GM12878 (cell line): ENCODE measurements at regions not wholly inside any gene's neighbourhood (a gene's known extent, or its start where the extent isn't known, plus 50 kb on each side); places are given as distances from the start of the nearest gene placed in this dataset.

Experiments used
- ATAC-seq: fragments of 200-7000 bp; cut with Tn5 transposase; 3 replicates; pipeline ENCODE4 v1.9.1; 2020; ENCODE audit warnings: mild to moderate bottlenecking, moderate library complexity
- BruUV-seq: library from RNA; stranded (reverse); fragments of 400-500 nt; replicated peaks from 2 replicates; lab custom pipeline; 2021; lab: Mats Ljungman, UMichigan
- CTCF ChIA-PET: fragments of 300-600 bp; sonication (Branson Sonifier 250); formaldehyde crosslinking; extraction: SDS; loops from one replicate; lab custom pipeline; 2021; ENCODE audit warnings: inconsistent platforms; lab: Yijun Ruan, JAX
- POLR2A ChIA-PET: fragments of 350-600 bp; formaldehyde crosslinking; extraction: SDS; loops from one replicate; lab custom pipeline; 2021; ENCODE audit warnings: inconsistent platforms; lab: Charles Lee
- RAD21 ChIA-PET: fragments of 300-600 bp; sonication (Branson Sonifier 250); formaldehyde crosslinking; loops from one replicate; lab custom pipeline; 2023; ENCODE audit warnings: antibody characterized with exemption; ENCODE audit not compliant: unreplicated experiment; lab: Charles Lee
- SMC1A ChIA-PET: fragments of 300-600 bp; sonication (Branson Sonifier 250); formaldehyde crosslinking; loops from one replicate; lab custom pipeline; 2023; ENCODE audit not compliant: unreplicated experiment, uncharacterized antibody; lab: Charles Lee
- DNase-seq: peaks from one replicate; pipeline ENCODE4 v3.0.0-alpha.2; 2011; ENCODE audit warnings: low read depth, low spot score
- FAIRE-seq: peaks from 3 replicates; lab custom pipeline; 2011; peaks lifted over from hg19 to GRCh38; lab: Jason Lieb, UNC
- H2AFZ ChIP-seq: 2 replicates; pipeline ENCODE4 v1.6.0; 2011; ENCODE audit warnings: low read depth, low read length, control low read depth; ENCODE audit not compliant: control insufficient read depth
- H3K27ac ChIP-seq: 2 replicates; pipeline ENCODE4 v1.5.1; 2011; ENCODE audit warnings: control low read depth; ENCODE audit not compliant: control insufficient read depth, insufficient read depth
- H3K27me3 ChIP-seq, 2 experiments: replicated peaks in 1 of 2; 2 replicates each; pipeline versions ENCODE4 v1.6.0 to v1.6.1; 2011; ENCODE audit warnings: low read length in 1 of 2; ENCODE audit not compliant: control insufficient read depth in 2 of 2, insufficient read depth in 2 of 2
- H3K36me3 ChIP-seq, 2 experiments: 2 replicates each; pipeline ENCODE4 v1.5.1; 2011; ENCODE audit warnings: low read length in 1 of 2; ENCODE audit not compliant: control insufficient read depth in 2 of 2, insufficient read depth in 2 of 2
- H3K4me1 ChIP-seq: 2 replicates; pipeline ENCODE4 v1.6.1; 2011; ENCODE audit warnings: mild to moderate bottlenecking, low read length, moderate library complexity, mixed read lengths; ENCODE audit not compliant: control insufficient read depth, insufficient read depth
- H3K4me2 ChIP-seq: 2 replicates; pipeline ENCODE4 v1.6.0; 2011; ENCODE audit warnings: control low read depth; ENCODE audit not compliant: control insufficient read depth, insufficient read depth
- H3K4me3 ChIP-seq: fragments of 200-600 bp; sonication (generic); 2 replicates; pipeline ENCODE4 v1.5.1; 2016
- H3K79me2 ChIP-seq: 2 replicates; pipeline ENCODE4 v1.6.0; 2011; ENCODE audit warnings: low read length; ENCODE audit not compliant: control insufficient read depth, insufficient read depth
- H3K9ac ChIP-seq: 2 replicates; pipeline ENCODE4 v1.8.0; 2011; ENCODE audit warnings: low read length, control low read depth, mixed read lengths; ENCODE audit not compliant: control insufficient read depth, insufficient read depth
- H3K9me3 ChIP-seq: replicated peaks from 3 replicates; pipeline ENCODE4 v1.5.1; 2011; ENCODE audit warnings: mild to moderate bottlenecking, low read length; ENCODE audit not compliant: control insufficient read depth, insufficient read depth
- H4K20me1 ChIP-seq: 2 replicates; pipeline ENCODE4 v1.6.0; 2011; ENCODE audit not compliant: control insufficient read depth, insufficient read depth
- CEBPB ChIP-seq, 2 experiments: fragments of 150-350 bp in 1 of 2; IDR thresholded peaks; 2 replicates each; pipeline ENCODE4 v1.6.1; 2012 to 2014; ENCODE audit warnings: low read depth in 2 of 2, low read length in 2 of 2, borderline replicate concordance in 1 of 2, inconsistent platforms in 1 of 2
- CREB1 ChIP-seq: IDR thresholded peaks from 2 replicates; pipeline ENCODE4 v1.6.1; 2012; ENCODE audit warnings: low read depth, mild to moderate bottlenecking, inconsistent platforms
- MYC ChIP-seq: IDR thresholded peaks from 2 replicates; pipeline ENCODE4 v1.6.1; 2011; ENCODE audit warnings: mild to moderate bottlenecking, low read length, moderate library complexity, inconsistent platforms; ENCODE audit not compliant: insufficient read depth, insufficient replicate concordance, insufficient read length, severe bottlenecking
- RCOR1 ChIP-seq: conservative IDR thresholded peaks from 2 replicates; pipeline ENCODE4 v1.6.1; 2012; ENCODE audit warnings: low read depth, low read length, improper control_type of control experiment
- SRF ChIP-seq, 2 experiments: IDR thresholded peaks; 2 replicates each; pipeline ENCODE4 v1.6.1; 2011; ENCODE audit warnings: low read depth in 2 of 2, low read length in 2 of 2, mild to moderate bottlenecking in 1 of 2, moderate library complexity in 1 of 2
- STAT1 ChIP-seq: fragments of 450-650 bp; conservative IDR thresholded peaks from 2 replicates; pipeline ENCODE4 v1.6.1; 2014; ENCODE audit warnings: antibody characterized with exemption, mild to moderate bottlenecking
- TARDBP ChIP-seq: IDR thresholded peaks from 2 replicates; pipeline ENCODE4 v1.6.1; 2016; ENCODE audit warnings: borderline replicate concordance
- YY1 ChIP-seq: IDR thresholded peaks from 2 replicates; pipeline ENCODE4 v1.6.1; 2011; ENCODE audit warnings: low read depth, mild to moderate bottlenecking, low read length
- ZNF207 ChIP-seq: fragments of 450-650 bp; IDR thresholded peaks from 2 replicates; pipeline ENCODE4 v1.6.1; 2014; ENCODE audit warnings: antibody characterized with exemption, mild to moderate bottlenecking, borderline replicate concordance
- ZSCAN29 ChIP-seq: fragments of 450-650 bp; IDR thresholded peaks from 2 replicates; pipeline ENCODE4 v1.6.1; 2017; ENCODE audit warnings: mild to moderate bottlenecking, moderate library complexity
- WGBS: methylation state at CpG from one replicate; pipeline ENCODE4 v1.1.6; 2016; ENCODE audit warnings: low lambda C conversion rate; ENCODE audit not compliant: insufficient replicate concordance, insufficient coverage; ENCODE audit errors: missing lambda C conversion rate; 5-methylcytosine and 5-hydroxymethylcytosine counted together
- in situ Hi-C: fragments of 300-500 bp; cut with MboI; formaldehyde crosslinking; loops from 9 replicates; pipeline ENCODE4 v1.14.3; 2018; ENCODE audit warnings: mixed read lengths
- intact Hi-C: fragments of 100-400 bp; cut with micrococcal nuclease; formaldehyde crosslinking; loops from one replicate; pipeline ENCODE4 v1.14.2; 2022; ENCODE audit not compliant: unreplicated experiment
- TF ChIP-seq, protein P1 (sequence below): fragments of 450-650 bp; formaldehyde crosslinking; IDR thresholded peaks from 2 replicates; pipeline ENCODE4 v1.4.0; 2020; ENCODE audit warnings: mild to moderate bottlenecking, moderate library complexity
- TF ChIP-seq, protein P2 (sequence below): fragments of 450-650 bp; IDR thresholded peaks from 2 replicates; pipeline ENCODE4 v1.6.1; 2017; ENCODE audit warnings: mild to moderate bottlenecking, low read depth, inconsistent platforms; ENCODE audit not compliant: poor library complexity, severe bottlenecking
- TF ChIP-seq, protein P3 (sequence below): fragments of 450-650 bp; IDR thresholded peaks from 2 replicates; pipeline ENCODE4 v1.6.1; 2016; ENCODE audit warnings: mild to moderate bottlenecking

DNA sequence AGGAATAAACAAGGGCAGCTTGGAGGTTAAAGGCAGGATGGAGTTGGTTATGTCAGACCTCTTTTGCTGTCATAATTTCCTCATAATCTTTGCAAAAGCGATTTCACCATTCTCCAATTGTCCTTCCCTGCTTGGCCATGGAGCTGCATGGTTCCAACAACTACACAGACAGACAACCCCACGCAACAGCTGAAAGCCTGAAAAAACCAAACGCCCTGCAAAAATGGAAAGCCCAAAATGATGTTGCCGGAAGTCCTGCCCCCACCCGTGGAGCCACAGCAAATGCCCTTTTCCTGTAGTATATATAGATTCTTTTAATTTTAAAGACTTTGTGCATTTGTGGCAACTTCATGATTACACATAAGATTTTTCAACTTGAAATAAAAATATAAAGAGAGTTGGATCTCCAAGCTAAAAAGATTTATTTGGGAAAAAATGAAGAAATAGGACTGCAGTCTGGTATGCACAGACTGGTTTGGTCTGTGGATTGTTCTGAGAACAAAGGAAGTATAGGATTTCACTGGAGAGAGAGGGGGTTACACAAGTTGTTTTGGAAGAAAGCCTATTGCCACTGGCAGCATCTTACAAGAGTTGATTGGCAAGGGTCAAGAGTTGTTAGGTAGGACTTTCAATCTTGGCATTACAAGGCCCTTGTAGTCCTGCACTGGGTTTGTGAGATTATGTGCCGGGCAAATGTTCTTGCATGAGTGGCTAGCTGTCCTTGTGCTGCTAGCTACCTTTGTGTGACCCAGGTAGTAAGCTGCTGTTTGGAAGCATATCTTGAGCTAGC is 190.0 kb downstream of the C6orf118 start (continued):
- TF ChIP-seq, protein P1, sequence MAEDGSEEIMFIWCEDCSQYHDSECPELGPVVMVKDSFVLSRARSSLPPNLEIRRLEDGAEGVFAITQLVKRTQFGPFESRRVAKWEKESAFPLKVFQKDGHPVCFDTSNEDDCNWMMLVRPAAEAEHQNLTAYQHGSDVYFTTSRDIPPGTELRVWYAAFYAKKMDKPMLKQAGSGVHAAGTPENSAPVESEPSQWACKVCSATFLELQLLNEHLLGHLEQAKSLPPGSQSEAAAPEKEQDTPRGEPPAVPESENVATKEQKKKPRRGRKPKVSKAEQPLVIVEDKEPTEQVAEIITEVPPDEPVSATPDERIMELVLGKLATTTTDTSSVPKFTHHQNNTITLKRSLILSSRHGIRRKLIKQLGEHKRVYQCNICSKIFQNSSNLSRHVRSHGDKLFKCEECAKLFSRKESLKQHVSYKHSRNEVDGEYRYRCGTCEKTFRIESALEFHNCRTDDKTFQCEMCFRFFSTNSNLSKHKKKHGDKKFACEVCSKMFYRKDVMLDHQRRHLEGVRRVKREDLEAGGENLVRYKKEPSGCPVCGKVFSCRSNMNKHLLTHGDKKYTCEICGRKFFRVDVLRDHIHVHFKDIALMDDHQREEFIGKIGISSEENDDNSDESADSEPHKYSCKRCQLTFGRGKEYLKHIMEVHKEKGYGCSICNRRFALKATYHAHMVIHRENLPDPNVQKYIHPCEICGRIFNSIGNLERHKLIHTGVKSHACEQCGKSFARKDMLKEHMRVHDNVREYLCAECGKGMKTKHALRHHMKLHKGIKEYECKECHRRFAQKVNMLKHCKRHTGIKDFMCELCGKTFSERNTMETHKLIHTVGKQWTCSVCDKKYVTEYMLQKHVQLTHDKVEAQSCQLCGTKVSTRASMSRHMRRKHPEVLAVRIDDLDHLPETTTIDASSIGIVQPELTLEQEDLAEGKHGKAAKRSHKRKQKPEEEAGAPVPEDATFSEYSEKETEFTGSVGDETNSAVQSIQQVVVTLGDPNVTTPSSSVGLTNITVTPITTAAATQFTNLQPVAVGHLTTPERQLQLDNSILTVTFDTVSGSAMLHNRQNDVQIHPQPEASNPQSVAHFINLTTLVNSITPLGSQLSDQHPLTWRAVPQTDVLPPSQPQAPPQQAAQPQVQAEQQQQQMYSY (CRISPR knock-in tag): no peak

DNA sequence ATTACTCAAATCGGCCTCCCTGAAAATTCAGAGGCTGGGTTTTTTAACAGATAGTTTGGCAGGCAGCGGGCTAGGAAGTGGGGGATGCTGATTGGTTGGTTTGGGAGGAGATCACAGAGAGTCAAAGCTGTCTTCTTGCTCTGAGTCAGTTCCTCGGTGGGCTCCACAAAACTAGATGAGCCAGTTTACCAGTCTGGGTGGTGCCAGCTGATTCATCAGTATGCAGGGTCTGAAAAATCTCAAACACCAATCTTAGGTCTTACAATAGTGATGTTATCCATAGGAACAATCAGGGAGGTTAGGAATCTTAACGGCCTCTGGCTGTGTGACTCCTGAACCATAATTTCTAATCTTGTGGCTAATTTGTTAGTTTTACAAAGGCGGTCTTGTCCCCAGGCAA is 190.7 kb downstream of the C6orf118 start:
- H3K9me3 ChIP-seq: no peaks in the 10 kb centered on the region
- in situ Hi-C loops: no loop called here
- no peaks in the 10 kb centered on the region for H3K79me2 ChIP-seq
- H2AFZ ChIP-seq: no peak overlapping the region
- SMC1A ChIA-PET: interaction anchor here (0.7 kb wide), 1 partner anchor 22 kb away, joined by 3 read pairs; no protein-coding TSS in a partner anchor
- no peak overlapping the region for H3K9ac ChIP-seq
- no peak for ATAC-seq
- no peak for DNase-seq
- no peaks in the 10 kb centered on the region for H3K27me3 ChIP-seq
- H3K27ac ChIP-seq: no peak overlapping the region
- FAIRE-seq: no peak
- RAD21 ChIA-PET: no interaction called here
- no peak overlapping the region for H3K4me3 ChIP-seq
- WGBS: 24% methylated on average over 5 of the region's 5 CpGs
- POLR2A ChIA-PET: no interaction called here
- no peaks in the 10 kb centered on the region for H3K4me1 ChIP-seq
- no peaks in the 10 kb centered on the region for H3K36me3 ChIP-seq
- no TSS peak for BruUV-seq
- CTCF ChIA-PET: no interaction called here
- intact Hi-C loops: no loop called here
- H4K20me1 ChIP-seq: no peaks in the 10 kb centered on the region
- no peak overlapping the region for H3K4me2 ChIP-seq
- TF ChIP-seq, protein P2, sequence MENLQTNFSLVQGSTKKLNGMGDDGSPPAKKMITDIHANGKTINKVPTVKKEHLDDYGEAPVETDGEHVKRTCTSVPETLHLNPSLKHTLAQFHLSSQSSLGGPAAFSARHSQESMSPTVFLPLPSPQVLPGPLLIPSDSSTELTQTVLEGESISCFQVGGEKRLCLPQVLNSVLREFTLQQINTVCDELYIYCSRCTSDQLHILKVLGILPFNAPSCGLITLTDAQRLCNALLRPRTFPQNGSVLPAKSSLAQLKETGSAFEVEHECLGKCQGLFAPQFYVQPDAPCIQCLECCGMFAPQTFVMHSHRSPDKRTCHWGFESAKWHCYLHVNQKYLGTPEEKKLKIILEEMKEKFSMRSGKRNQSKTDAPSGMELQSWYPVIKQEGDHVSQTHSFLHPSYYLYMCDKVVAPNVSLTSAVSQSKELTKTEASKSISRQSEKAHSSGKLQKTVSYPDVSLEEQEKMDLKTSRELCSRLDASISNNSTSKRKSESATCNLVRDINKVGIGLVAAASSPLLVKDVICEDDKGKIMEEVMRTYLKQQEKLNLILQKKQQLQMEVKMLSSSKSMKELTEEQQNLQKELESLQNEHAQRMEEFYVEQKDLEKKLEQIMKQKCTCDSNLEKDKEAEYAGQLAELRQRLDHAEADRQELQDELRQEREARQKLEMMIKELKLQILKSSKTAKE: no peak
- TF ChIP-seq STAT1 (no peak), ZSCAN29 (no peak), YY1 (no peak), CREB1 (no peak), CEBPB (IDR thresholded peaks at IDR 0.05; ENCODE audit: borderline replicate concordance in 1 of 2, low read depth in 2 of 2, low read length in 2 of 2) (no peak), SRF (IDR thresholded peaks at IDR 0.05; ENCODE audit: low read depth in 2 of 2, low read length in 2 of 2) (no peak), ZNF207 (no peak), MYC (no peak), RCOR1 (no peak), TARDBP (no peak)
- TF ChIP-seq, protein P3, sequence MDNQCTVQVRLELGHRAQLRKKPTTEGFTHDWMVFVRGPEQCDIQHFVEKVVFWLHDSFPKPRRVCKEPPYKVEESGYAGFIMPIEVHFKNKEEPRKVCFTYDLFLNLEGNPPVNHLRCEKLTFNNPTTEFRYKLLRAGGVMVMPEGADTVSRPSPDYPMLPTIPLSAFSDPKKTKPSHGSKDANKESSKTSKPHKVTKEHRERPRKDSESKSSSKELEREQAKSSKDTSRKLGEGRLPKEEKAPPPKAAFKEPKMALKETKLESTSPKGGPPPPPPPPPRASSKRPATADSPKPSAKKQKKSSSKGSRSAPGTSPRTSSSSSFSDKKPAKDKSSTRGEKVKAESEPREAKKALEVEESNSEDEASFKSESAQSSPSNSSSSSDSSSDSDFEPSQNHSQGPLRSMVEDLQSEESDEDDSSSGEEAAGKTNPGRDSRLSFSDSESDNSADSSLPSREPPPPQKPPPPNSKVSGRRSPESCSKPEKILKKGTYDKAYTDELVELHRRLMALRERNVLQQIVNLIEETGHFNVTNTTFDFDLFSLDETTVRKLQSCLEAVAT: no peak
